Ectodermal cell (in vitro differentiated cells): ENCODE measurements at regions not wholly inside any gene's neighbourhood (a gene's known extent, or its start where the extent isn't known, plus 50 kb on each side); places are given as distances from the start of the nearest gene placed in this dataset.

Source experiments
- H3K27ac ChIP-seq: 2 replicates; pipeline ENCODE4 v1.7.0; 2013; ENCODE audit warnings: mild to moderate bottlenecking, low read depth, low read length; ENCODE audit not compliant: insufficient read depth, poor library complexity, severe bottlenecking
- H3K27me3 ChIP-seq: 2 replicates; pipeline ENCODE4 v1.7.0; 2013; ENCODE audit warnings: mild to moderate bottlenecking, low read length; ENCODE audit not compliant: insufficient read depth, control insufficient read depth, poor library complexity, severe bottlenecking
- H3K36me3 ChIP-seq: one replicate; pipeline ENCODE4 v1.7.0; 2013; ENCODE audit warnings: low read length; ENCODE audit not compliant: control insufficient read depth, insufficient read depth
- H3K4me1 ChIP-seq: one replicate; pipeline ENCODE4 v1.7.0; 2013; ENCODE audit warnings: low read length; ENCODE audit not compliant: control insufficient read depth, insufficient read depth
- H3K4me3 ChIP-seq: 2 replicates; pipeline ENCODE4 v1.7.0; 2013; ENCODE audit warnings: low read depth, low read length, control low read depth; ENCODE audit not compliant: insufficient read depth
- H3K9me3 ChIP-seq: 2 replicates; pipeline ENCODE4 v1.7.0; 2013; ENCODE audit warnings: mild to moderate bottlenecking, low read length, moderate library complexity; ENCODE audit not compliant: control insufficient read depth
- WGBS, 2 experiments: methylation state at CpG; one replicate each; pipeline ENCODE4 v1.1.7; 2013; ENCODE audit warnings: missing lambda C conversion rate in 2 of 2; 5-methylcytosine and 5-hydroxymethylcytosine counted together

- Histone ChIP-seq H3K27me3 (no peaks in the 10 kb centered on the region), H3K27ac (no peak overlapping the region), H3K36me3 (no peaks in the 10 kb centered on the region), H3K4me1 (peaks cover 26% of the 10 kb centered on the region), H3K9me3 (no peaks in the 10 kb centered on the region), H3K4me3 (no peak overlapping the region)
- 69 to 93% methylated on average over 5 to 7 of the region's 7 CpGs for WGBS, 2 experiments
Observed at GRCh38 chr1:209403921-209404320, 179.6 kb upstream of the CAMK1G start.

GRCh38 chr1:209404577-209404976 is 178.9 kb upstream of the CAMK1G start:
- no peak overlapping the region for H3K27ac ChIP-seq
- no peaks in the 10 kb centered on the region for H3K27me3 ChIP-seq
- H3K4me1 ChIP-seq = peaks cover 26% of the 10 kb centered on the region
- WGBS, 2 experiments = 41 to 45% methylated on average over 3 of the region's 3 CpGs
- H3K9me3 ChIP-seq = no peaks in the 10 kb centered on the region
- H3K4me3 ChIP-seq = no peak overlapping the region
- H3K36me3 ChIP-seq = no peaks in the 10 kb centered on the region

- Histone ChIP-seq H3K27ac (peak overlapping the region; percentile 12), H3K36me3 (no peaks in the 10 kb centered on the region), H3K4me1 (peaks cover 26% of the 10 kb centered on the region), H3K27me3 (no peaks in the 10 kb centered on the region), H3K4me3 (no peak overlapping the region), H3K9me3 (no peaks in the 10 kb centered on the region)
- WGBS, 2 experiments = 9 to 12% methylated on average over 3 to 5 of the region's 5 CpGs
Observed at GRCh38 chr1:209405183-209405814, 178.2 kb upstream of the CAMK1G start.

GRCh38 chr1:209406168-209406567 is 177.3 kb upstream of the CAMK1G start:
- Histone ChIP-seq H3K9me3 (no peaks in the 10 kb centered on the region), H3K27me3 (no peaks in the 10 kb centered on the region), H3K4me1 (peaks cover 29% of the 10 kb centered on the region), H3K27ac (no peak overlapping the region), H3K36me3 (no peaks in the 10 kb centered on the region), H3K4me3 (no peak overlapping the region)
- 61 to 78% methylated on average over 3 of the region's 3 CpGs for WGBS, 2 experiments

- H3K9me3 ChIP-seq = no peaks in the 10 kb centered on the region
- no peak overlapping the region for H3K27ac ChIP-seq
- 92 to 100% methylated on average over 1 to 2 of the region's 2 CpGs for WGBS, 2 experiments
- no peaks in the 10 kb centered on the region for H3K27me3 ChIP-seq
- H3K4me3 ChIP-seq = no peak overlapping the region
- H3K4me1 ChIP-seq = peaks cover 33% of the 10 kb centered on the region
- no peaks in the 10 kb centered on the region for H3K36me3 ChIP-seq
Observed at GRCh38 chr1:209406595-209406994, 176.9 kb upstream of the CAMK1G start.

- 84 to 100% methylated on average over 2 of the region's 2 CpGs for WGBS, 2 experiments
- Histone ChIP-seq H3K4me1 (peaks cover 31% of the 10 kb centered on the region), H3K27me3 (no peaks in the 10 kb centered on the region), H3K4me3 (no peak overlapping the region), H3K36me3 (no peaks in the 10 kb centered on the region), H3K27ac (no peak overlapping the region), H3K9me3 (no peaks in the 10 kb centered on the region)
Observed at GRCh38 chr1:209409780-209410179, 173.7 kb upstream of the CAMK1G start.

GRCh38 chr1:209411491-209411929 is 172.0 kb upstream of the CAMK1G start:
- Histone ChIP-seq H3K4me3 (no peak overlapping the region), H3K36me3 (no peaks in the 10 kb centered on the region), H3K4me1 (peaks cover 22% of the 10 kb centered on the region), H3K27ac (no peak overlapping the region), H3K9me3 (no peaks in the 10 kb centered on the region), H3K27me3 (no peaks in the 10 kb centered on the region)
- WGBS, 2 experiments = 68 to 70% methylated on average over 3 of the region's 3 CpGs

- H3K27me3 ChIP-seq = no peaks in the 10 kb centered on the region
- no peak overlapping the region for H3K4me3 ChIP-seq
- no peaks in the 10 kb centered on the region for H3K36me3 ChIP-seq
- no peak overlapping the region for H3K27ac ChIP-seq
- H3K4me1 ChIP-seq = peaks cover 20% of the 10 kb centered on the region
- H3K9me3 ChIP-seq = no peaks in the 10 kb centered on the region
Observed at GRCh38 chr1:209412036-209412435, 171.5 kb upstream of the CAMK1G start.

- no peaks in the 10 kb centered on the region for H3K36me3 ChIP-seq
- no peak overlapping the region for H3K27ac ChIP-seq
- H3K27me3 ChIP-seq = no peaks in the 10 kb centered on the region
- WGBS, 2 experiments = 98% methylated on average over 1 of the region's 1 CpG
- peaks cover 20% of the 10 kb centered on the region for H3K4me1 ChIP-seq
- H3K9me3 ChIP-seq = no peaks in the 10 kb centered on the region
- no peak overlapping the region for H3K4me3 ChIP-seq
Observed at GRCh38 chr1:209412566-209412965, 170.9 kb upstream of the CAMK1G start.

- H3K36me3 ChIP-seq = no peaks in the 10 kb centered on the region
- no peaks in the 10 kb centered on the region for H3K27me3 ChIP-seq
- H3K4me3 ChIP-seq = no peak overlapping the region
- H3K4me1 ChIP-seq = peaks cover 20% of the 10 kb centered on the region
- no peak overlapping the region for H3K27ac ChIP-seq
- 89 to 96% methylated on average over 3 of the region's 3 CpGs for WGBS, 2 experiments
- H3K9me3 ChIP-seq = no peaks in the 10 kb centered on the region
Observed at GRCh38 chr1:209413062-209413461, 170.5 kb upstream of the CAMK1G start.
